ENCODE measurements at regions not wholly inside any gene's neighbourhood (a gene's known extent, or its start where the extent isn't known, plus 50 kb on each side); places are given as distances from the start of the nearest gene placed in this dataset.
"Not testable (repeated sequence)": the region's sequence is repeated elsewhere in the genome, so short reads cannot be mapped to it uniquely, and the experiment has no call there.

DNA sequence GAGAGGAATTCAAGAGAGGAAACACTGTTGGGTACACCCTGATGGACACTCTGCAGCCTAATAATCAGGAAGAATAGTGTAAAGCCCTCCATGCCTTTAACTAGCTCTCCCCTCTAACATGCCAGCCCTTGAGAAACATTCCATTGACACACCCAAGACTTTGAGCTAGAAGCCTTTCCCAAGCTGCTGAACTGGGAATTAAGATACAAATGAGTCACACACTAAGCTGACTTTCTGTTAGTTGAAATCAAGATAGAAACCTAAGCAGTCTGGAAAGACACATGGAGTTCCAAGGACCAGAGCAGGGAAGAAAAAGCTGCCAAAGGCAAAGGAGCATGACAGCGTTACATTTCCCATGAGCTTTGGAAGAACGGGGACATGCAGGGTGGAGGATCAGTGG lies 380.8 kb downstream of the NPHP4 start:
- H3K4me1 ChIP-seq: no peaks in the 10 kb centered on the region
- Mint-ChIP-seq H3K9me3 (peaks cover 2% of the 10 kb centered on the region), H3K27me3 (ENCODE audit: insufficient read depth, low read depth) (peaks cover 3% of the 10 kb centered on the region), H3K4me3 (no peak overlapping the region), H3K27ac (no peak overlapping the region), H3K4me1 (no peaks in the 10 kb centered on the region), H3K36me3 (no peaks in the 10 kb centered on the region)
- H4K20me1 ChIP-seq (ENCODE audit: low read depth): no peaks in the 10 kb centered on the region
- TF ChIP-seq, protein P1, sequence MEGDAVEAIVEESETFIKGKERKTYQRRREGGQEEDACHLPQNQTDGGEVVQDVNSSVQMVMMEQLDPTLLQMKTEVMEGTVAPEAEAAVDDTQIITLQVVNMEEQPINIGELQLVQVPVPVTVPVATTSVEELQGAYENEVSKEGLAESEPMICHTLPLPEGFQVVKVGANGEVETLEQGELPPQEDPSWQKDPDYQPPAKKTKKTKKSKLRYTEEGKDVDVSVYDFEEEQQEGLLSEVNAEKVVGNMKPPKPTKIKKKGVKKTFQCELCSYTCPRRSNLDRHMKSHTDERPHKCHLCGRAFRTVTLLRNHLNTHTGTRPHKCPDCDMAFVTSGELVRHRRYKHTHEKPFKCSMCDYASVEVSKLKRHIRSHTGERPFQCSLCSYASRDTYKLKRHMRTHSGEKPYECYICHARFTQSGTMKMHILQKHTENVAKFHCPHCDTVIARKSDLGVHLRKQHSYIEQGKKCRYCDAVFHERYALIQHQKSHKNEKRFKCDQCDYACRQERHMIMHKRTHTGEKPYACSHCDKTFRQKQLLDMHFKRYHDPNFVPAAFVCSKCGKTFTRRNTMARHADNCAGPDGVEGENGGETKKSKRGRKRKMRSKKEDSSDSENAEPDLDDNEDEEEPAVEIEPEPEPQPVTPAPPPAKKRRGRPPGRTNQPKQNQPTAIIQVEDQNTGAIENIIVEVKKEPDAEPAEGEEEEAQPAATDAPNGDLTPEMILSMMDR (IDR thresholded peaks at IDR 0.05): no peak
- TF ChIP-seq EZH2 (IDR thresholded peaks at IDR 0.05): no peak
- no peaks in the 10 kb centered on the region for H3K36me3 ChIP-seq
- no peaks in the 10 kb centered on the region for H3K9me3 ChIP-seq (ENCODE audit: low read depth)
- H3K79me2 ChIP-seq (ENCODE audit: low read depth): no peaks in the 10 kb centered on the region
- H3K9ac ChIP-seq: no peak overlapping the region
- no peaks in the 10 kb centered on the region for H3F3A ChIP-seq (ENCODE audit: low read depth)
- H3K4me3 ChIP-seq: no peak overlapping the region
- no peaks in the 10 kb centered on the region for H3K27me3 ChIP-seq
- H3K4me2 ChIP-seq: no peak overlapping the region
- H2AFZ ChIP-seq (replicated peaks): no peak overlapping the region
- no peak for DNase-seq (ENCODE audit: low spot score)
- H3K27ac ChIP-seq: no peak overlapping the region

DNA sequence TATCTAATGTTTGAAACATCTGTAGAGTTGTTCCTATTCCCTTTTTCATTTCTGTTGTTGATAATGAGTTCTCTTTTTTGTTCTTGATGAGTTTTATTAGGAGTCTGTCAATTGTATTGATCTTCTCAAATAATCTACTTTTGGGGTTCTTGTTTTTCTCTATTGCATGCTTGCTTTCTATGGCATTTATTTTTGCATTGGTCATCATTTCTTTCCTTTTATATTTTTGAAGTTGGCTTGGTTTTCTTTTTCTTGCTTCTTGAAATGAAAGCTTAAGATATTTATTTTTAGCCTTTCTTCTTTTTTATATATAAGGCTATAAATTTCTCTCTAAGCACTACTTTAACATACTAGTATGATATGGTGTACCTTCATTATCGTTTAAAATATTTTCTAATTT lies 381.8 kb downstream of the NPHP4 start:
- Mint-ChIP-seq H3K4me3 (no peak overlapping the region), H3K27me3 (ENCODE audit: insufficient read depth, low read depth) (peaks cover 3% of the 10 kb centered on the region), H3K27ac (no peak overlapping the region), H3K9me3 (peaks cover 2% of the 10 kb centered on the region), H3K36me3 (no peaks in the 10 kb centered on the region), H3K4me1 (no peaks in the 10 kb centered on the region)
- no peaks in the 10 kb centered on the region for H4K20me1 ChIP-seq (ENCODE audit: low read depth)
- no peak overlapping the region for H3K4me3 ChIP-seq
- no peak overlapping the region for H3K9ac ChIP-seq
- TF ChIP-seq, protein P1 (IDR thresholded peaks at IDR 0.05): no peak
- TF ChIP-seq EZH2 (IDR thresholded peaks at IDR 0.05) (no peak), EZH2phosphoT487 (IDR thresholded peaks at IDR 0.05) (no peak)
- no peak overlapping the region for H3K27ac ChIP-seq
- DNase-seq (ENCODE audit: low spot score): no peak
- H3K4me1 ChIP-seq: no peaks in the 10 kb centered on the region
- no peak overlapping the region for H2AFZ ChIP-seq (replicated peaks)
- H3K36me3 ChIP-seq: no peaks in the 10 kb centered on the region
- H3K9me3 ChIP-seq (ENCODE audit: low read depth): no peaks in the 10 kb centered on the region
- H3K27me3 ChIP-seq: peaks cover under 1% of the 10 kb centered on the region
- H3K79me2 ChIP-seq (ENCODE audit: low read depth): no peaks in the 10 kb centered on the region
- H3K4me2 ChIP-seq: no peak overlapping the region
- H3F3A ChIP-seq (ENCODE audit: low read depth): no peaks in the 10 kb centered on the region

DNA sequence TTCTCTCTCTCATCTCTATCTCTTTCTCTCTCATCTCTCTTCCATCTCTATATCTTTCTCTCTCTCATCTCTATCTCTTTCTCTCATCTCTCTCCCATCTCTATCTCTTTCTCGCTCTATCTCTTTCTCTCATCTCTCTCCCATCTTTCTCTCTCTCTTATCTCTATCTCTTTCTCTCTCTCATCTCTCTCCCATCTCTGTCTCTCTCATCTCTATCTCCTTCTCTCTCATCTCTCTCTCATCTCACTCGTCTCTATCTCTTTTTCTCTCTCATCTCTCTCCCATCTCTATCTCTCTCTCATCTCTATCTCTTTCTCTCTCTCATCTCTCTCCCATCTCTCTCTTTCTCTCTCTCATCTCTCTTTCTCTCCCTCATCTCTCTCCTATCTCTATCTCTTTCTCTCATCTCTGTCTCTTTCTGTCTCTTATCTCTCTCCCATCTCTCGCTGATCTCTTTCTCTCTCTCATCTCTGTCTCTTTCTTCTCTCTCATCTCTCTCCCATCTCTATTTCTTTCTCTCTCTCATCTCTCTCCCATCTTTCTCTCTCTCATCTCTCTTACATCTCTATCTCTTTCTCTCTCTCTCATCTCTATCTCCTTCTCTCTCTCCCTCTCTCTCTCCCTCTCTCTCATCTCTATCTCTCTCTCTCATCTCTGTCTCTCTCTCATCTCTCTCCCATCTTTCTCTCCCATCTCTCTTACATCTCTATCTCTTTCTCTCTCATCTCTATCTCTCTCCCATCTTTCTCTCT lies 388.7 kb downstream of the NPHP4 start:
- no peaks in the 10 kb centered on the region for H3K9me3 Mint-ChIP-seq
- peaks cover 8% of the 10 kb centered on the region for H3K4me1 ChIP-seq
- no peak for TF ChIP-seq EZH2 (IDR thresholded peaks at IDR 0.05)
- TF ChIP-seq, protein P1 (IDR thresholded peaks at IDR 0.05): no peak
- TF ChIP-seq EZH2phosphoT487 (IDR thresholded peaks at IDR 0.05): no peak
- H2AFZ ChIP-seq (replicated peaks): no peak overlapping the region
- no peak for DNase-seq (ENCODE audit: low spot score)
- no peaks in the 10 kb centered on the region for H3K9me3 ChIP-seq (ENCODE audit: low read depth)
- H3K4me3 ChIP-seq: no peak overlapping the region
- H3K36me3 Mint-ChIP-seq: no peaks in the 10 kb centered on the region
- no peak overlapping the region for H3K27ac ChIP-seq
- no peak overlapping the region for H3K4me2 ChIP-seq
- H3K4me3 Mint-ChIP-seq: no peak overlapping the region
- no peak overlapping the region for H3K27ac Mint-ChIP-seq
- no peak overlapping the region for H3K9ac ChIP-seq
- peaks cover 28% of the 10 kb centered on the region for H3K4me1 Mint-ChIP-seq
- peaks cover 5% of the 10 kb centered on the region for H3K27me3 Mint-ChIP-seq (ENCODE audit: insufficient read depth, low read depth)
- H4K20me1 ChIP-seq (ENCODE audit: low read depth): no peaks in the 10 kb centered on the region
- H3F3A ChIP-seq (ENCODE audit: low read depth): peaks cover 1% of the 10 kb centered on the region
- no peaks in the 10 kb centered on the region for H3K79me2 ChIP-seq (ENCODE audit: low read depth)
- H3K27me3 ChIP-seq: peaks cover 3% of the 10 kb centered on the region
- H3K36me3 ChIP-seq: no peaks in the 10 kb centered on the region

DNA sequence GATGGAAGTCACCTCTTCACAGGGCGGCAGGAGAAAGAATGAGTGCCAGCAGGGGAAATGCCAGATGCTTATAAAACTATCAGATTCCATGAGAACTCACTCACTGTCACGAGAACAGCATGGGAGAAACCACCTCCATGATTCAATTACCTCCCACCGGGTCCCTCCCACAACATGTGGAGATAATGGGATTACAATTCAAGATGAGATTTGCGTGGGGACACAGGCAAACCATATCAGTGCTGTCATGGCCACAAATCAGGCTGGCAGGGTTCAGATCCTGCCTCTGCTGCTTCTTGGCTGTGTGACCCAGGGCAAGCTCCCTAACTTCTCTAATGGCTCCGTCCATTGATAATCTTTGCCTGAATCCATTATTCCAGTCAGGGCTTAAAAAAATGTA lies 389.5 kb downstream of the NPHP4 start:
- DNase-seq (ENCODE audit: low spot score): not testable (repeated sequence)

More for the DNA sequence above, 389.5 kb downstream of the NPHP4 start:
- not testable (repeated sequence) for H4K20me1 ChIP-seq (ENCODE audit: low read depth); H3K79me2 ChIP-seq (ENCODE audit: low read depth); H3K27ac Mint-ChIP-seq; H3K9me3 Mint-ChIP-seq; H3K4me2 ChIP-seq; H3K27me3 ChIP-seq; H3K4me3 ChIP-seq; H3K27me3 Mint-ChIP-seq (ENCODE audit: insufficient read depth, low read depth); H3F3A ChIP-seq (ENCODE audit: low read depth); H3K36me3 ChIP-seq; H2AFZ ChIP-seq (replicated peaks); H3K36me3 Mint-ChIP-seq; H3K4me3 Mint-ChIP-seq; H3K9me3 ChIP-seq (ENCODE audit: low read depth); H3K27ac ChIP-seq; H3K9ac ChIP-seq
- H3K4me1 Mint-ChIP-seq: peaks cover 36% of the 10 kb centered on the region
- H3K4me1 ChIP-seq: peaks cover 16% of the 10 kb centered on the region

All from neural progenitor cell (in vitro differentiated cells).